ENCODE measurements at regions not wholly inside any gene's neighbourhood (a gene's known extent, or its start where the extent isn't known, plus 50 kb on each side); places are given as distances from the start of the nearest gene placed in this dataset.

DNA sequence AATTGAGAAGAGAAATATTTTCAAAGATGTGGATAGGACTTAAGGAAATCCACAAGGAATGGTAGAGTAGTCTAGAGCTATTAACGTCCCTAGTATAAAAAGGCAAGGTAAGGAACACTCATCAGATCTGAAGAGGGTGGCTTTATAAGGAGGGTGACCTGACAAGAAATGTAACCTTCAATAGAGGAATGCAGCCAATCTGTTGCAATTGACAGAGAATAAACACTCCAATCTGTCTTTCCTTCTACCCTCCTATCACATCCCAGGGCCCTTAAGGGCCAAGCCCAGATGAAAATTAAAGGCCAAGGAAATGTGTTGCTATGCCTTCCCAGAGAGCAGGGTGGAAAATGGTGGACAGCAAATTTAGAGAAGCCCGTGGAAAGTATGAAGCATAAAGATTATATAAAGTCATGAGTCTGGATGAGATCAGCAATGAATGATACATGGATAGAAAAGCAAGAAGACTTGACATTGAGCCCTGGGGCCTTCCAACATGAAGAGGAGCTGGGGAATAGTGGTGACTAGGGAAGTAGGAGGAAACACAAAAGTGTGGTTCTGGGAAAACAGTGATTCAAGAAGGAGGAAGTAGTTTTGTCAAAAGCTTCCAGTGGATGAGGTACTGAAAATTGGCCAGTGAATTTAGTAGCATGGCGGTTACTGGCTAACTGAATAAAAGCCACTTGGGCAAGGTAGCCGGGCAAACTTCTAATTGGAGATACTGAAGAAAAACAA, 270.6 kb upstream of the TANK start:
- TF ChIP-seq GATA2 (IDR thresholded peaks at IDR 0.05; ENCODE audit: low read depth, low read length) (no peak), GATA3 (IDR thresholded peaks at IDR 0.05; ENCODE audit: low read depth, low read length) (no peak)
